NCI-H2171 treated with DMSO at 0.1 percent for 48 hours (cell line): ENCODE measurements at regions not wholly inside any gene's neighbourhood (a gene's known extent, or its start where the extent isn't known, plus 50 kb on each side); places are given as distances from the start of the nearest gene placed in this dataset.

Experiments
- DNase-seq: peaks from one replicate; lab custom pipeline; 2025; lab: John Stamatoyannopoulos, UW

GRCh38 chr1:168455764-168456163 lies 88.0 kb downstream of the XCL2 start:
- no peak for DNase-seq

- DNase-seq = no peak
These were observed 89.5 kb downstream of the XCL2 start for GRCh38 chr1:168454211-168454815.

- DNase-seq = no peak
These were observed 90.7 kb downstream of the XCL2 start for GRCh38 chr1:168453056-168453455.

GRCh38 chr1:168452329-168452728 lies 91.5 kb downstream of the XCL2 start:
- DNase-seq = no peak

- no peak for DNase-seq
These were observed 95.9 kb downstream of the XCL2 start for GRCh38 chr1:168447871-168448270.

GRCh38 chr1:168446081-168446480 lies 97.7 kb downstream of the XCL2 start:
- no peak for DNase-seq

- DNase-seq = no peak
These were observed 99.9 kb downstream of the XCL2 start for GRCh38 chr1:168443899-168444298.

- DNase-seq = no peak
These were observed 100.4 kb downstream of the XCL2 start for GRCh38 chr1:168443356-168443755.

GRCh38 chr1:168442931-168443330 lies 100.9 kb downstream of the XCL2 start:
- DNase-seq = no peak

- no peak for DNase-seq
These were observed 102.1 kb downstream of the XCL2 start for GRCh38 chr1:168441745-168442144.

GRCh38 chr1:168439456-168440375 lies 104.1 kb downstream of the XCL2 start:
- DNase-seq = peak; percentile 64

- DNase-seq = no peak
These were observed 105.2 kb downstream of the XCL2 start for GRCh38 chr1:168438626-168439025.

- DNase-seq = no peak
These were observed 106.0 kb downstream of the XCL2 start for GRCh38 chr1:168437821-168438220.

- DNase-seq = no peak
These were observed 108.4 kb downstream of the XCL2 start for GRCh38 chr1:168435439-168435838.

- DNase-seq = no peak
These were observed 110.6 kb downstream of the XCL2 start for GRCh38 chr1:168433238-168433637.

- no peak for DNase-seq
These were observed 111.9 kb downstream of the XCL2 start for GRCh38 chr1:168431882-168432281.

- no peak for DNase-seq
These were observed 113.5 kb downstream of the XCL2 start for GRCh38 chr1:168430321-168430720.

GRCh38 chr1:168428063-168428731 lies 115.6 kb downstream of the XCL2 start:
- no peak for DNase-seq

GRCh38 chr1:168427051-168427450 lies 116.7 kb downstream of the XCL2 start:
- DNase-seq = no peak

GRCh38 chr1:168424281-168424680 lies 119.5 kb downstream of the XCL2 start:
- no peak for DNase-seq

- DNase-seq = no peak
These were observed 121.5 kb downstream of the XCL2 start for GRCh38 chr1:168422203-168422847.

- no peak for DNase-seq
These were observed 122.3 kb downstream of the XCL2 start for GRCh38 chr1:168421399-168422004.
